NCI-H1048 (cell line): ENCODE measurements at regions not wholly inside any gene's neighbourhood (a gene's known extent, or its start where the extent isn't known, plus 50 kb on each side); places are given as distances from the start of the nearest gene placed in this dataset.
"Not testable (repeated sequence)": the region's sequence is repeated elsewhere in the genome, so short reads cannot be mapped to it uniquely, and the experiment has no call there.

Experiments used
- DNase-seq: peaks from one replicate; lab custom pipeline; 2025; lab: John Stamatoyannopoulos, UW

- DNase-seq: no peak
Observed at GRCh38 chr7:101708223-101708622, 79.1 kb upstream of the MYL10 start.

GRCh38 chr7:101712652-101713051, 83.6 kb upstream of the MYL10 start:
- no peak for DNase-seq

- no peak for DNase-seq
Observed at GRCh38 chr7:101714097-101714496, 85.0 kb upstream of the MYL10 start.

GRCh38 chr7:101717628-101718357, 88.7 kb upstream of the MYL10 start:
- DNase-seq: no peak

- DNase-seq: no peak
Observed at GRCh38 chr7:101718363-101719122, 89.4 kb upstream of the MYL10 start.

GRCh38 chr7:101719123-101719470, 90.0 kb upstream of the MYL10 start:
- no peak for DNase-seq

- no peak for DNase-seq
Observed at GRCh38 chr7:101720324-101720723, 91.2 kb upstream of the MYL10 start.

GRCh38 chr7:101722247-101722646, 93.2 kb upstream of the MYL10 start:
- no peak for DNase-seq

- DNase-seq: no peak
Observed at GRCh38 chr7:101723835-101724234, 93.6 kb upstream of the CUX1 start.

- no peak for DNase-seq
Observed at GRCh38 chr7:101724957-101725356, 92.5 kb upstream of the CUX1 start.

GRCh38 chr7:101725921-101726320, 91.5 kb upstream of the CUX1 start:
- DNase-seq: no peak

GRCh38 chr7:101727184-101727583, 90.2 kb upstream of the CUX1 start:
- no peak for DNase-seq

GRCh38 chr7:101728128-101728527, 89.3 kb upstream of the CUX1 start:
- no peak for DNase-seq

- DNase-seq: not testable (repeated sequence)
Observed at GRCh38 chr7:101728873-101729240, 88.6 kb upstream of the CUX1 start.

- no peak for DNase-seq
Observed at GRCh38 chr7:101729241-101729883, 88.1 kb upstream of the CUX1 start.

GRCh38 chr7:101731502-101732084, 85.8 kb upstream of the CUX1 start:
- no peak for DNase-seq

GRCh38 chr7:101733713-101734475, 83.5 kb upstream of the CUX1 start:
- no peak for DNase-seq

GRCh38 chr7:101736084-101736483, 81.3 kb upstream of the CUX1 start:
- DNase-seq: no peak

- DNase-seq: no peak
Observed at GRCh38 chr7:101739775-101740398, 77.5 kb upstream of the CUX1 start.

GRCh38 chr7:101740981-101741725, 76.3 kb upstream of the CUX1 start:
- no peak for DNase-seq
